HL-60 (cell line): ENCODE measurements at regions not wholly inside any gene's neighbourhood (a gene's known extent, or its start where the extent isn't known, plus 50 kb on each side); places are given as distances from the start of the nearest gene placed in this dataset.

Experiments
- DNase-seq, 2 experiments: peaks; one replicate each; pipeline ENCODE4 v3.0.0-alpha.2; 2010 to 2020; ENCODE audit warnings: low read depth in 1 of 2, low spot score in 1 of 2
- H3K27ac ChIP-seq: fragments of 250-450 bp; sonication (Bioruptor Pico); replicated peaks from 2 replicates; pipeline ENCODE4 v1.5.1; 2020; ENCODE audit warnings: mild to moderate bottlenecking, moderate library complexity
- H3K27me3 ChIP-seq: fragments of 250-450 bp; sonication (Bioruptor Pico); 2 replicates; pipeline ENCODE4 v1.5.1; 2021; ENCODE audit warnings: mild to moderate bottlenecking, moderate library complexity; ENCODE audit not compliant: insufficient read depth, poor library complexity, severe bottlenecking
- H3K4me3 ChIP-seq: replicated peaks from 2 replicates; pipeline ENCODE4 v1.5.1; 2011; ENCODE audit warnings: mild to moderate bottlenecking, control low read depth, low read length; ENCODE audit not compliant: insufficient read depth
- CTCF ChIP-seq: IDR thresholded peaks from one replicate; pipeline ENCODE4 v1.5.1; 2011; ENCODE audit warnings: low read length, control low read depth, inconsistent platforms; ENCODE audit not compliant: insufficient read depth
- GABPA ChIP-seq: IDR thresholded peaks from 2 replicates; pipeline ENCODE4 v1.6.1; 2012; ENCODE audit warnings: low read depth
- POLR2AphosphoS5 ChIP-seq: IDR thresholded peaks from 2 replicates; pipeline ENCODE4 v1.6.1; 2012; ENCODE audit warnings: low read depth
- REST ChIP-seq: IDR thresholded peaks from 2 replicates; pipeline ENCODE4 v1.6.1; 2012; ENCODE audit warnings: low read depth; ENCODE audit not compliant: insufficient replicate concordance
- SPI1 ChIP-seq: IDR thresholded peaks from 2 replicates; pipeline ENCODE4 v1.6.1; 2012; ENCODE audit warnings: low read depth, mild to moderate bottlenecking, borderline replicate concordance

GRCh38 chr2:189231719-189232323, 52.3 kb upstream of the COL5A2 start:
- Histone ChIP-seq H3K27me3 (no peaks in the 10 kb centered on the region), H3K27ac (no peak overlapping the region), H3K4me3 (no peak overlapping the region)
- TF ChIP-seq SPI1 (no peak), REST (no peak), GABPA (no peak), CTCF (no peak), POLR2AphosphoS5 (no peak)
- no peak for DNase-seq

GRCh38 chr2:189232759-189233406, 53.3 kb upstream of the COL5A2 start:
- H3K27ac ChIP-seq = no peak overlapping the region
- H3K4me3 ChIP-seq = no peak overlapping the region
- no peaks in the 10 kb centered on the region for H3K27me3 ChIP-seq
- DNase-seq = no peak
- no peak for TF ChIP-seq CTCF
- no peak for TF ChIP-seq SPI1
- no peak for TF ChIP-seq REST
- TF ChIP-seq POLR2AphosphoS5 = no peak
- no peak for TF ChIP-seq GABPA

GRCh38 chr2:189233527-189233926, 54.0 kb upstream of the COL5A2 start:
- TF ChIP-seq REST (no peak), SPI1 (no peak), POLR2AphosphoS5 (no peak), CTCF (no peak), GABPA (no peak)
- H3K27ac ChIP-seq = no peak overlapping the region
- H3K27me3 ChIP-seq = no peaks in the 10 kb centered on the region
- H3K4me3 ChIP-seq = no peak overlapping the region
- no peak for DNase-seq
